Right atrium auricular region (tissue), 2 donors: ENCODE measurements at regions not wholly inside any gene's neighbourhood (a gene's known extent, or its start where the extent isn't known, plus 50 kb on each side); places are given as distances from the start of the nearest gene placed in this dataset.

ENCODE experiments used
- DNase-seq: peaks from one replicate; pipeline ENCODE4 v3.0.0-alpha.2; 2019; ENCODE audit warnings: low spot score
- H3K27ac ChIP-seq, 2 donors: fragments of 200-600 bp; sonication (generic); 1 replicate in 1 of 2; 2 replicates in 1 of 2; pipeline ENCODE4 v1.5.1; 2016 to 2019
- H3K27me3 ChIP-seq, 2 donors: fragments of 200-600 bp; sonication (generic); one replicate each; pipeline versions ENCODE4 v1.5.1 to v1.6.0; 2017 to 2019
- H3K36me3 ChIP-seq: fragments of 200-600 bp; sonication (generic); one replicate; pipeline ENCODE4 v1.5.1; 2016
- H3K4me1 ChIP-seq, 2 donors: fragments of 200-600 bp; sonication (generic); one replicate each; pipeline versions ENCODE4 v1.5.1 to v1.6.0; 2017 to 2019
- H3K4me3 ChIP-seq, 2 donors: fragments of 200-600 bp; sonication (generic); 1 replicate in 1 of 2; 2 replicates in 1 of 2; pipeline ENCODE4 v1.5.1; 2017 to 2019; ENCODE audit warnings: mild to moderate bottlenecking in 1 of 2, moderate library complexity in 1 of 2
- H3K9me3 ChIP-seq, 2 donors: fragments of 200-600 bp; sonication (generic); one replicate each; pipeline ENCODE4 v1.5.1; 2019
- CTCF ChIP-seq, 2 donors: fragments of 200-600 bp; sonication (generic); IDR thresholded peaks; one replicate each; pipeline ENCODE4 v1.5.1; 2019; ENCODE audit warnings: antibody characterized with exemption in 2 of 2

GRCh38 chr3:82085356-82085755 is 323.9 kb upstream of the GBE1 start:
- no peak for TF ChIP-seq CTCF (IDR thresholded peaks at IDR 0.05)
- no peaks in the 10 kb centered on the region for H3K27me3 ChIP-seq
- H3K4me1 ChIP-seq = peaks cover 0 to 11% of the 10 kb centered on the region in 2 donors
- no peaks in the 10 kb centered on the region for H3K36me3 ChIP-seq
- no peaks in the 10 kb centered on the region for H3K9me3 ChIP-seq
- no peak for DNase-seq
- peak overlapping the region in 1 of 2 donors; percentile 3 for H3K4me3 ChIP-seq
- no peak overlapping the region for H3K27ac ChIP-seq

- no peak for TF ChIP-seq CTCF (IDR thresholded peaks at IDR 0.05)
- no peaks in the 10 kb centered on the region for H3K27me3 ChIP-seq
- no peak for DNase-seq
- H3K36me3 ChIP-seq = no peaks in the 10 kb centered on the region
- peaks cover 0 to 11% of the 10 kb centered on the region in 2 donors for H3K4me1 ChIP-seq
- H3K9me3 ChIP-seq = no peaks in the 10 kb centered on the region
- H3K27ac ChIP-seq = no peak overlapping the region
- H3K4me3 ChIP-seq = peak overlapping the region in 1 of 2 donors; percentile 3
These were observed 323.4 kb upstream of the GBE1 start for GRCh38 chr3:82084824-82085223.

GRCh38 chr3:82082796-82083195 is 321.4 kb upstream of the GBE1 start:
- Histone ChIP-seq H3K9me3 (no peaks in the 10 kb centered on the region), H3K27me3 (no peaks in the 10 kb centered on the region), H3K4me3 (no peak overlapping the region), H3K27ac (no peak overlapping the region), H3K4me1 (peaks cover 0 to 11% of the 10 kb centered on the region in 2 donors), H3K36me3 (no peaks in the 10 kb centered on the region)
- DNase-seq = no peak
- no peak for TF ChIP-seq CTCF (IDR thresholded peaks at IDR 0.05)

GRCh38 chr3:82081351-82081750 is 319.9 kb upstream of the GBE1 start:
- no peaks in the 10 kb centered on the region for H3K27me3 ChIP-seq
- no peaks in the 10 kb centered on the region for H3K9me3 ChIP-seq
- H3K4me1 ChIP-seq = peaks cover 0 to 11% of the 10 kb centered on the region in 2 donors
- TF ChIP-seq CTCF (IDR thresholded peaks at IDR 0.05) = no peak
- no peak overlapping the region for H3K27ac ChIP-seq
- DNase-seq = no peak
- no peak overlapping the region for H3K4me3 ChIP-seq
- no peaks in the 10 kb centered on the region for H3K36me3 ChIP-seq

- Histone ChIP-seq H3K4me1 (peaks cover 0 to 10% of the 10 kb centered on the region in 2 donors), H3K9me3 (no peaks in the 10 kb centered on the region), H3K36me3 (no peaks in the 10 kb centered on the region), H3K27me3 (no peaks in the 10 kb centered on the region), H3K4me3 (no peak overlapping the region), H3K27ac (no peak overlapping the region)
- DNase-seq = no peak
- TF ChIP-seq CTCF (IDR thresholded peaks at IDR 0.05) = no peak
These were observed 319.3 kb upstream of the GBE1 start for GRCh38 chr3:82080792-82081191.

GRCh38 chr3:82080261-82080660 is 318.8 kb upstream of the GBE1 start:
- no peak overlapping the region for H3K27ac ChIP-seq
- H3K4me3 ChIP-seq = no peak overlapping the region
- H3K36me3 ChIP-seq = no peaks in the 10 kb centered on the region
- H3K9me3 ChIP-seq = no peaks in the 10 kb centered on the region
- peaks cover 0 to 5% of the 10 kb centered on the region in 2 donors for H3K4me1 ChIP-seq
- no peak for DNase-seq
- no peaks in the 10 kb centered on the region for H3K27me3 ChIP-seq
- TF ChIP-seq CTCF (IDR thresholded peaks at IDR 0.05) = no peak
